Left lung (tissue), 4 donors: ENCODE measurements at regions not wholly inside any gene's neighbourhood (a gene's known extent, or its start where the extent isn't known, plus 50 kb on each side); places are given as distances from the start of the nearest gene placed in this dataset.

Source experiments
- ATAC-seq: fragments of 200-7000 bp; cut with Tn5 transposase; one replicate; pipeline ENCODE4 v1.9.1; 2020; ENCODE audit warnings: moderate library complexity
- DNase-seq, 4 donors: peaks; one replicate each; pipeline ENCODE4 v3.0.0-alpha.2; 2013 to 2020
- H3K27ac ChIP-seq, 2 donors: fragments of 200-600 bp; sonication (generic) in 1 of 2; one replicate each; pipeline versions ENCODE4 v1.5.0 to v1.8.0; 2020 to 2021
- H3K27me3 ChIP-seq, 2 donors: fragments of 200-600 bp; sonication (generic) in 1 of 2; one replicate each; pipeline versions ENCODE4 v1.5.0 to v1.8.0; 2020 to 2021
- H3K36me3 ChIP-seq, 2 donors: fragments of 200-600 bp; sonication (generic) in 1 of 2; one replicate each; pipeline versions ENCODE4 v1.5.0 to v1.8.0; 2020 to 2021
- H3K4me1 ChIP-seq, 2 donors: fragments of 200-600 bp; one replicate each; pipeline ENCODE4 v1.8.0; 2021
- H3K4me3 ChIP-seq, 2 donors: fragments of 200-600 bp; sonication (generic) in 1 of 2; one replicate each; pipeline versions ENCODE4 v1.5.0 to v1.8.0; 2020 to 2021; ENCODE audit warnings: mild to moderate bottlenecking in 1 of 2
- H3K9me3 ChIP-seq, 2 donors: fragments of 200-600 bp; sonication (generic) in 1 of 2; one replicate each; pipeline versions ENCODE4 v1.5.0 to v1.8.0; 2020 to 2021
- intact Hi-C, 2 donors: fragments of 100-400 bp; cut with DNase I; formaldehyde crosslinking; loops; one replicate each; pipeline versions ENCODE4 v1.11.2 to v1.14.2; 2022
- TF ChIP-seq, protein P1 (sequence below), 2 donors: fragments of 200-600 bp; sonication (generic) in 1 of 2; IDR thresholded peaks; one replicate each; pipeline versions ENCODE4 v1.5.0 to v1.8.0; 2021; ENCODE audit warnings: antibody characterized with exemption in 2 of 2
- donor health status: DM: no; HTN: yes; CAD: no.
- donor health status: DM: no; HTN: no; CAD: no.

DNA sequence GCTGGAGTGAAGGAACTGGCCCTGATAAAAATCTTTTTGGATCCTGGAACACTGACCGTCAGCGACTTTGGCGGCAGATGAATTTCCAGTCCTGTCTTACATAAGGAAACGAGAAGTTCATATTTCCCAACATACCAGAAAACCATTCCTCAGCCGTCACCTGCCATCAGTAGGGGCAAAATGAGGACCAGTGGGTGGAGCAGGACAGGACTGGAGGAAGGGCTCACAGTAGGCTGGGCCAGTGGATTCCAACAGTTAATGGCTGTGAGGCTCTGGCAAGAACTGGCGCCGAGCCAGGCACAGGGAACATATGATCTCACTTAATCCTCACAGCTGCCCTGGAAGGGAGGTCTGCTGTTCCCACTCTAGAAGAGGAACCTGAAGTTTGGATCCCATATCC, 67.2 kb upstream of the FAM181A start:
- Histone ChIP-seq H3K36me3 (no peaks in the 10 kb centered on the region), H3K27me3 (peaks cover 0 to 35% of the 10 kb centered on the region in 2 donors), H3K4me3 (no peak overlapping the region), H3K27ac (no peak overlapping the region), H3K4me1 (no peaks in the 10 kb centered on the region), H3K9me3 (no peaks in the 10 kb centered on the region)
- TF ChIP-seq, protein P1, sequence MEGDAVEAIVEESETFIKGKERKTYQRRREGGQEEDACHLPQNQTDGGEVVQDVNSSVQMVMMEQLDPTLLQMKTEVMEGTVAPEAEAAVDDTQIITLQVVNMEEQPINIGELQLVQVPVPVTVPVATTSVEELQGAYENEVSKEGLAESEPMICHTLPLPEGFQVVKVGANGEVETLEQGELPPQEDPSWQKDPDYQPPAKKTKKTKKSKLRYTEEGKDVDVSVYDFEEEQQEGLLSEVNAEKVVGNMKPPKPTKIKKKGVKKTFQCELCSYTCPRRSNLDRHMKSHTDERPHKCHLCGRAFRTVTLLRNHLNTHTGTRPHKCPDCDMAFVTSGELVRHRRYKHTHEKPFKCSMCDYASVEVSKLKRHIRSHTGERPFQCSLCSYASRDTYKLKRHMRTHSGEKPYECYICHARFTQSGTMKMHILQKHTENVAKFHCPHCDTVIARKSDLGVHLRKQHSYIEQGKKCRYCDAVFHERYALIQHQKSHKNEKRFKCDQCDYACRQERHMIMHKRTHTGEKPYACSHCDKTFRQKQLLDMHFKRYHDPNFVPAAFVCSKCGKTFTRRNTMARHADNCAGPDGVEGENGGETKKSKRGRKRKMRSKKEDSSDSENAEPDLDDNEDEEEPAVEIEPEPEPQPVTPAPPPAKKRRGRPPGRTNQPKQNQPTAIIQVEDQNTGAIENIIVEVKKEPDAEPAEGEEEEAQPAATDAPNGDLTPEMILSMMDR (IDR thresholded peaks at IDR 0.05): no peak
- intact Hi-C loops: no loop called here
- ATAC-seq (no peak), DNase-seq (no peak)

GRCh38 chr14:93858896-93859295, 68.2 kb upstream of the FAM181A start:
- TF ChIP-seq, protein P1 (IDR thresholded peaks at IDR 0.05): no peak
- intact Hi-C loops: no loop called here
- Histone ChIP-seq H3K4me1 (no peaks in the 10 kb centered on the region), H3K9me3 (no peaks in the 10 kb centered on the region), H3K27ac (no peak overlapping the region), H3K27me3 (peaks cover 0 to 45% of the 10 kb centered on the region in 2 donors), H3K36me3 (no peaks in the 10 kb centered on the region), H3K4me3 (no peak overlapping the region)
- ATAC-seq: no peak
- no peak for DNase-seq

- intact Hi-C loops: no loop called here
Measured at GRCh38 chr14:93857500-93858283, 69.4 kb upstream of the PRIMA1 start.

DNA sequence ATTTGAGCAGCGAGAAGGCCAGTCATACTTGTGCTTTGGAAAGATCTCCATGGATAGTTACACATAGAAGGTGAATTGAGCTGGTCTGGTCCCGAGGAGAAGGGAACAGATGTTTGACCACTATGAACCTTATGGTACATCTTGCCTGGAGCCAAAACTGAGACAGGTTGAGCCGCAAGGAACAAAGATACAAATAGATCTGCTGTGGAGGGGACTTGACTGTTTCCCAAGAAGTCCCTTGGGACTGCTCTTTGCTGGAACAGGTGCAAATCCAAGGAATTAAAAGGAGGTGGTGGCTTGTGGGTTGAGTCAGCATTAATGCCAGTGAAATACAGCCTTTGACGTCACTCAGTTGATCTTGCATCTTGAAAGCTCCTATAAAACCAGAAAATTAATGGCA, 68.8 kb upstream of the PRIMA1 start:
- Histone ChIP-seq H3K4me1 (no peaks in the 10 kb centered on the region), H3K36me3 (no peaks in the 10 kb centered on the region), H3K4me3 (no peak overlapping the region), H3K9me3 (no peaks in the 10 kb centered on the region), H3K27ac (no peak overlapping the region), H3K27me3 (peaks cover 0 to 45% of the 10 kb centered on the region in 2 donors)
- TF ChIP-seq, protein P1 (IDR thresholded peaks at IDR 0.05): no peak
- intact Hi-C loops: no loop called here
- no peak for DNase-seq
- ATAC-seq: no peak

More at GRCh38 chr14:93857500-93858283, 69.4 kb upstream of the PRIMA1 start:
- no peak overlapping the region for H3K4me3 ChIP-seq
- H3K9me3 ChIP-seq: no peaks in the 10 kb centered on the region
- DNase-seq (peak in 1 of 4 donors; percentile 9), ATAC-seq (no peak)
- H3K4me1 ChIP-seq: no peaks in the 10 kb centered on the region
- no peak overlapping the region for H3K27ac ChIP-seq
- TF ChIP-seq, protein P1 (IDR thresholded peaks at IDR 0.05): no peak
- peaks cover 0 to 45% of the 10 kb centered on the region in 2 donors for H3K27me3 ChIP-seq
- H3K36me3 ChIP-seq: no peaks in the 10 kb centered on the region

GRCh38 chr14:93855737-93856136, 67.5 kb upstream of the PRIMA1 start:
- Histone ChIP-seq H3K9me3 (no peaks in the 10 kb centered on the region), H3K36me3 (no peaks in the 10 kb centered on the region), H3K4me3 (no peak overlapping the region), H3K27ac (no peak overlapping the region), H3K4me1 (no peaks in the 10 kb centered on the region), H3K27me3 (peaks cover 0 to 45% of the 10 kb centered on the region in 2 donors)
- intact Hi-C loops: no loop called here
- DNase-seq (no peak), ATAC-seq (no peak)
- TF ChIP-seq, protein P1 (IDR thresholded peaks at IDR 0.05): no peak
